G401 (cell line): ENCODE measurements at regions not wholly inside any gene's neighbourhood (a gene's known extent, or its start where the extent isn't known, plus 50 kb on each side); places are given as distances from the start of the nearest gene placed in this dataset.
A peak's percentile ranks its signal among the peaks of the same experiment; 100 is the strongest.

Experiments
- DNase-seq: peaks from one replicate; pipeline ENCODE4 v3.0.0-alpha.2; 2015; ENCODE audit warnings: low spot score
- in situ Hi-C: cut with HindIII; loops from 2 replicates; pipeline ENCODE4 v1.10.0; 2016; ENCODE audit warnings: low sequenced_read_pairs, mixed read lengths

- in situ Hi-C loops = no loop called here
- peak; percentile 48 for DNase-seq
These were observed 753.9 kb downstream of the RNF144A start for GRCh38 chr2:7670905-7671641.

- in situ Hi-C loops = no loop called here
- no peak for DNase-seq
These were observed 754.9 kb downstream of the RNF144A start for GRCh38 chr2:7672027-7672684.

GRCh38 chr2:7672685-7673071, 755.5 kb downstream of the RNF144A start:
- no peak for DNase-seq
- in situ Hi-C loops = no loop called here

- in situ Hi-C loops = no loop called here
- DNase-seq = no peak
These were observed 755.9 kb downstream of the RNF144A start for GRCh38 chr2:7673101-7673500.

- DNase-seq = no peak
- in situ Hi-C loops = no loop called here
These were observed 756.6 kb downstream of the RNF144A start for GRCh38 chr2:7673853-7674252.

- DNase-seq = no peak
- in situ Hi-C loops = loop anchor here (25.0 kb wide), 1 partner anchor 237 kb away; no protein-coding TSS in a partner anchor
These were observed 757.4 kb downstream of the RNF144A start for GRCh38 chr2:7674606-7675005.

- in situ Hi-C loops = loop anchor here (25.0 kb wide), 1 partner anchor 239 kb away; no protein-coding TSS in a partner anchor
- DNase-seq = no peak
These were observed 759.5 kb downstream of the RNF144A start for GRCh38 chr2:7676714-7677113.

- in situ Hi-C loops = loop anchor here (25.0 kb wide), 1 partner anchor 245 kb away; no protein-coding TSS in a partner anchor
- no peak for DNase-seq
These were observed 764.8 kb downstream of the RNF144A start for GRCh38 chr2:7681881-7682461.

- no peak for DNase-seq
- in situ Hi-C loops = loop anchor here (25.0 kb wide), 1 partner anchor 246 kb away; no protein-coding TSS in a partner anchor
These were observed 766.0 kb downstream of the RNF144A start for GRCh38 chr2:7683196-7683595.

GRCh38 chr2:7683708-7684107, 766.5 kb downstream of the RNF144A start:
- in situ Hi-C loops = loop anchor here (25.0 kb wide), 1 partner anchor 246 kb away; no protein-coding TSS in a partner anchor

GRCh38 chr2:7685342-7686015, 768.3 kb downstream of the RNF144A start:
- no peak for DNase-seq

More at GRCh38 chr2:7683708-7684107, 766.5 kb downstream of the RNF144A start:
- DNase-seq = no peak

GRCh38 chr2:7686016-7686385, 768.8 kb downstream of the RNF144A start:
- DNase-seq = no peak
- in situ Hi-C loops = loop anchor here (25.0 kb wide), 1 partner anchor 249 kb away; no protein-coding TSS in a partner anchor

More at GRCh38 chr2:7685342-7686015, 768.3 kb downstream of the RNF144A start:
- in situ Hi-C loops = loop anchor here (25.0 kb wide), 1 partner anchor 248 kb away; no protein-coding TSS in a partner anchor

GRCh38 chr2:7691961-7692656, 774.9 kb downstream of the RNF144A start:
- in situ Hi-C loops = loop anchor here (25.0 kb wide), 1 partner anchor 255 kb away; no protein-coding TSS in a partner anchor
- DNase-seq = no peak

- no peak for DNase-seq
- in situ Hi-C loops = loop anchor here (25.0 kb wide), 1 partner anchor 255 kb away; no protein-coding TSS in a partner anchor
These were observed 775.5 kb downstream of the RNF144A start for GRCh38 chr2:7692657-7693161.

GRCh38 chr2:7693246-7694075, 776.2 kb downstream of the RNF144A start:
- in situ Hi-C loops = loop anchor here (25.0 kb wide), 1 partner anchor 256 kb away; no protein-coding TSS in a partner anchor
- no peak for DNase-seq

GRCh38 chr2:7694076-7694985, 777.1 kb downstream of the RNF144A start:
- in situ Hi-C loops = loop anchor here (25.0 kb wide), 1 partner anchor 257 kb away; no protein-coding TSS in a partner anchor

More at GRCh38 chr2:7694076-7694985, 777.1 kb downstream of the RNF144A start:
- DNase-seq = no peak
